IMR-90 (cell line): ENCODE measurements at regions not wholly inside any gene's neighbourhood (a gene's known extent, or its start where the extent isn't known, plus 50 kb on each side); places are given as distances from the start of the nearest gene placed in this dataset.

Source experiments
- ATAC-seq: fragments of 200-7000 bp; cut with Tn5 transposase; 2 replicates; pipeline ENCODE4 v1.9.1; 2020; ENCODE audit warnings: low read depth, mild to moderate bottlenecking, moderate library complexity
- BruUV-seq: library from RNA; stranded (reverse); fragments of 400-500 nt; replicated peaks from 2 replicates; lab custom pipeline; 2021; lab: Mats Ljungman, UMichigan
- CTCF ChIA-PET: fragments of 300-600 bp; formaldehyde crosslinking; extraction: SDS; loops from one replicate; lab custom pipeline; 2021; ENCODE audit warnings: antibody characterized with exemption; lab: Yijun Ruan, JAX
- POLR2A ChIA-PET: fragments of 300-600 bp; sonication (Branson Sonifier 250); formaldehyde crosslinking; loops from one replicate; lab custom pipeline; 2022; ENCODE audit warnings: antibody characterized with exemption; ENCODE audit not compliant: unreplicated experiment; lab: Charles Lee
- DNase-seq: peaks from one replicate; pipeline ENCODE4 v3.0.0; 2013
- H2AFZ ChIP-seq: replicated peaks from 2 replicates; pipeline ENCODE3; 2013; ENCODE audit warnings: low read length, mild to moderate bottlenecking; ENCODE audit not compliant: poor library complexity
- H2AK5ac ChIP-seq: 2 replicates; pipeline ENCODE4 v1.6.1; 2013; ENCODE audit warnings: low read depth, low read length, inconsistent platforms
- H2AK9ac ChIP-seq: replicated peaks from 2 replicates; pipeline ENCODE3; 2013; ENCODE audit warnings: mild to moderate bottlenecking, low read depth, low read length, moderate library complexity; ENCODE audit not compliant: poor library complexity
- H2BK120ac ChIP-seq: 2 replicates; pipeline ENCODE4 v1.6.1; 2013; ENCODE audit warnings: low read depth, low read length, inconsistent platforms
- H2BK15ac ChIP-seq: 3 replicates; pipeline ENCODE4 v1.6.1; 2013; ENCODE audit warnings: low read depth, low read length, inconsistent platforms
- H2BK20ac ChIP-seq: 2 replicates; pipeline ENCODE4 v1.6.1; 2013; ENCODE audit warnings: low read depth, mild to moderate bottlenecking, inconsistent platforms, low read length, moderate library complexity
- H2BK5ac ChIP-seq: 2 replicates; pipeline ENCODE4 v1.6.1; 2013; ENCODE audit warnings: mild to moderate bottlenecking, low read depth, low read length, inconsistent platforms; ENCODE audit not compliant: poor library complexity, severe bottlenecking
- H3K14ac ChIP-seq: replicated peaks from 2 replicates; pipeline ENCODE4 v1.6.1; 2013; ENCODE audit warnings: low read depth, low read length, inconsistent platforms
- H3K18ac ChIP-seq: 2 replicates; pipeline ENCODE4 v1.6.1; 2013; ENCODE audit warnings: low read depth, low read length, control low read depth
- H3K23ac ChIP-seq: 2 replicates; pipeline ENCODE4 v1.6.1; 2013; ENCODE audit warnings: low read depth, low read length, inconsistent platforms
- H3K27ac ChIP-seq: 2 replicates; pipeline ENCODE4 v1.5.1; 2013; ENCODE audit warnings: mild to moderate bottlenecking, control low read depth, low read length; ENCODE audit not compliant: insufficient read depth
- H3K27me3 ChIP-seq: 2 replicates; pipeline ENCODE4 v1.6.1; 2013; ENCODE audit warnings: low read length; ENCODE audit not compliant: control insufficient read depth, insufficient read depth
- H3K36me3 ChIP-seq: 2 replicates; pipeline ENCODE4 v1.6.1; 2013; ENCODE audit warnings: low read length, mixed read lengths; ENCODE audit not compliant: control insufficient read depth, insufficient read depth
- H3K4ac ChIP-seq: 2 replicates; pipeline ENCODE4 v1.6.1; 2013; ENCODE audit warnings: low read depth, low read length, inconsistent platforms
- H3K4me1 ChIP-seq: 2 replicates; pipeline ENCODE4 v1.6.1; 2013; ENCODE audit warnings: low read length, mixed read lengths; ENCODE audit not compliant: control insufficient read depth, insufficient read depth
- H3K4me2 ChIP-seq: 2 replicates; pipeline ENCODE4 v1.6.1; 2013; ENCODE audit warnings: low read depth, mild to moderate bottlenecking, control low read depth, low read length, moderate library complexity
- H3K4me3 ChIP-seq: 2 replicates; pipeline ENCODE4 v1.5.1; 2013; ENCODE audit warnings: low read depth, mild to moderate bottlenecking, control low read depth, low read length, moderate library complexity; ENCODE audit not compliant: insufficient read depth
- H3K56ac ChIP-seq: 2 replicates; pipeline ENCODE4 v1.6.1; 2013; ENCODE audit warnings: low read length, inconsistent platforms; ENCODE audit not compliant: insufficient read depth; ENCODE audit errors: extremely low read depth
- H3K79me1 ChIP-seq, 2 experiments: 2 replicates each; pipeline ENCODE4 v1.6.1; 2013; ENCODE audit warnings: low read length in 2 of 2, inconsistent platforms in 1 of 2, low read depth in 1 of 2
- H3K9ac ChIP-seq: 2 replicates; pipeline ENCODE4 v1.6.1; 2013; ENCODE audit warnings: low read depth, low read length, control low read depth
- H3K9me1 ChIP-seq: 2 replicates; pipeline ENCODE4 v1.6.1; 2013; ENCODE audit warnings: low read length, inconsistent platforms; ENCODE audit not compliant: insufficient read depth
- H3K9me3 ChIP-seq: 2 replicates; pipeline ENCODE4 v1.6.1; 2013; ENCODE audit warnings: low read length; ENCODE audit not compliant: control insufficient read depth, insufficient read depth
- H4K20me1 ChIP-seq: 2 replicates; pipeline ENCODE4 v1.6.1; 2013; ENCODE audit warnings: low read length, inconsistent platforms; ENCODE audit not compliant: insufficient read depth
- H4K5ac ChIP-seq: 2 replicates; pipeline ENCODE4 v1.6.1; 2013; ENCODE audit warnings: mild to moderate bottlenecking, low read depth, low read length, control low read depth
- H4K8ac ChIP-seq, 2 experiments: 2 replicates each; pipeline ENCODE4 v1.6.1; 2013; ENCODE audit warnings: low read depth in 2 of 2, low read length in 2 of 2, control low read depth in 1 of 2, inconsistent platforms in 1 of 2
- H4K91ac ChIP-seq: 2 replicates; pipeline ENCODE4 v1.6.1; 2013; ENCODE audit warnings: low read depth, low read length, inconsistent platforms; ENCODE audit not compliant: insufficient read depth
- BHLHE40 ChIP-seq: fragments of 150-350 bp; IDR thresholded peaks from 2 replicates; pipeline ENCODE4 v1.6.1; 2016; ENCODE audit warnings: mild to moderate bottlenecking, low read depth, low read length
- CHD1 ChIP-seq: IDR thresholded peaks from 2 replicates; pipeline ENCODE4 v1.6.1; 2012; ENCODE audit warnings: low read depth, low read length, improper control_type of control experiment
- CTCF ChIP-seq: conservative IDR thresholded peaks from 2 replicates; pipeline ENCODE4 v1.5.1; 2012; ENCODE audit warnings: mild to moderate bottlenecking, low read depth, low read length, improper control_type of control experiment
- ELK1 ChIP-seq: fragments of 150-350 bp; IDR thresholded peaks from 2 replicates; pipeline ENCODE4 v1.6.1; 2016; ENCODE audit warnings: low read depth, mild to moderate bottlenecking, low read length, moderate library complexity, borderline replicate concordance
- FOS ChIP-seq: fragments of 150-350 bp; IDR thresholded peaks from 2 replicates; pipeline ENCODE4 v1.6.1; 2016; ENCODE audit warnings: low read depth, low read length
- MAFK ChIP-seq: IDR thresholded peaks from 2 replicates; pipeline ENCODE4 v1.6.1; 2012; ENCODE audit warnings: low read depth, low read length, improper control_type of control experiment
- MAZ ChIP-seq: IDR thresholded peaks from 2 replicates; pipeline ENCODE4 v1.6.1; 2012; ENCODE audit warnings: low read depth, mild to moderate bottlenecking, low read length, improper control_type of control experiment, moderate library complexity, borderline replicate concordance
- MXI1 ChIP-seq: IDR thresholded peaks from 2 replicates; pipeline ENCODE4 v1.6.1; 2012; ENCODE audit warnings: low read depth, mild to moderate bottlenecking, low read length, moderate library complexity, borderline replicate concordance
- POLR2A ChIP-seq: IDR thresholded peaks from 2 replicates; pipeline ENCODE4 v1.6.1; 2012; ENCODE audit warnings: mild to moderate bottlenecking, low read depth, low read length
- RAD21 ChIP-seq: IDR thresholded peaks from 2 replicates; pipeline ENCODE4 v1.6.1; 2012; ENCODE audit warnings: low read length, improper control_type of control experiment
- RCOR1 ChIP-seq: IDR thresholded peaks from 2 replicates; pipeline ENCODE4 v1.6.1; 2012; ENCODE audit warnings: mild to moderate bottlenecking, low read length, improper control_type of control experiment; ENCODE audit not compliant: insufficient replicate concordance
- RFX5 ChIP-seq: IDR thresholded peaks from 2 replicates; pipeline ENCODE4 v1.8.0; 2012; ENCODE audit warnings: low read depth, mild to moderate bottlenecking, low read length, moderate library complexity
- SMC3 ChIP-seq: fragments of 150-350 bp; IDR thresholded peaks from 2 replicates; pipeline ENCODE4 v1.6.1; 2016; ENCODE audit warnings: low read depth, mild to moderate bottlenecking, antibody characterized with exemption, low read length, moderate library complexity
- WGBS, 2 experiments: methylation state at CpG; one replicate each; pipeline versions ENCODE4 v1.1.5 to v1.1.7; 2013; ENCODE audit warnings: missing lambda C conversion rate in 2 of 2; ENCODE audit not compliant: insufficient read length in 1 of 2; ENCODE audit errors: extremely low coverage in 2 of 2; 5-methylcytosine and 5-hydroxymethylcytosine counted together
- dilution Hi-C: fragments of 300-500 bp; cut with HindIII; formaldehyde crosslinking; loops from one replicate; pipeline ENCODE4 v1.14.3; 2018; ENCODE audit warnings: low sequenced_read_pairs; ENCODE audit not compliant: unreplicated experiment
- in situ Hi-C: fragments of 300-500 bp; cut with MboI; formaldehyde crosslinking; loops from 3 replicates; pipeline ENCODE4 v1.14.3; 2019; ENCODE audit warnings: low sequenced_read_pairs, inconsistent platforms, mixed read lengths
- intact Hi-C: fragments of 100-400 bp; cut with micrococcal nuclease; formaldehyde crosslinking; loops from 2 replicates; pipeline ENCODE4 v1.10.0; 2022

GRCh38 chr4:117357866-117358265, 272.5 kb upstream of the TRAM1L1 start:
- H3K9me3 ChIP-seq: no peaks in the 10 kb centered on the region
- no peak overlapping the region for H2AK5ac ChIP-seq
- peak overlapping the region; percentile 24; the same call in 1 of the 2 replicates for H3K4me2 ChIP-seq
- H3K14ac ChIP-seq: no peak overlapping the region
- no peaks in the 10 kb centered on the region for H4K20me1 ChIP-seq
- ChIA-PET POLR2A (no interaction called here), CTCF (interaction anchor here (0.6 kb wide), 1 partner anchor 965 kb away, joined by 4 read pairs; no protein-coding TSS in a partner anchor)
- no peak overlapping the region for H3K4me3 ChIP-seq
- in situ Hi-C loops (loop anchor here (25.0 kb wide), 1 partner anchor 904 kb away; no protein-coding TSS in a partner anchor), dilution Hi-C loops (no loop called here), intact Hi-C loops (no loop called here)
- peak; percentile 62 for ATAC-seq
- no peak overlapping the region for H3K4ac ChIP-seq
- no peak overlapping the region for H2BK5ac ChIP-seq
- H2BK20ac ChIP-seq: no peak overlapping the region
- no peak overlapping the region for H3K27ac ChIP-seq
- H2AFZ ChIP-seq: no peak overlapping the region
- H3K4me1 ChIP-seq: 0 out of 2 replicates have a peak, but pooled peaks cover 1% of the 10 kb centered on the region
- H4K5ac ChIP-seq: no peak overlapping the region
- 0% methylated on average over 1 of the region's 4 CpGs; no CpG with 5 or more reads in 1 of the 2 experiments for WGBS, 2 experiments
- no peak overlapping the region for H2BK15ac ChIP-seq
- no peak overlapping the region for H2BK120ac ChIP-seq
- no TSS peak for BruUV-seq
- H3K27me3 ChIP-seq: no peaks in the 10 kb centered on the region
- H4K91ac ChIP-seq: no peak overlapping the region
- no peak overlapping the region for H3K9ac ChIP-seq
- no peaks in the 10 kb centered on the region for H3K79me1 ChIP-seq
- H4K8ac ChIP-seq: no peak overlapping the region
- no peak for TF ChIP-seq ELK1
- TF ChIP-seq CHD1: no peak
- no peak for TF ChIP-seq RFX5
- TF ChIP-seq MAFK: no peak
- TF ChIP-seq FOS: no peak
- no peak for TF ChIP-seq CTCF
- TF ChIP-seq MXI1: no peak
- no peak for TF ChIP-seq MAZ
- no peak for TF ChIP-seq SMC3
- TF ChIP-seq RAD21: no peak
- TF ChIP-seq BHLHE40: no peak
- no peak for TF ChIP-seq RCOR1
- TF ChIP-seq POLR2A: no peak
- no peaks in the 10 kb centered on the region for H3K36me3 ChIP-seq
- no peak overlapping the region for H3K23ac ChIP-seq
- H3K18ac ChIP-seq: no peak overlapping the region
- H3K9me1 ChIP-seq: no peaks in the 10 kb centered on the region
- H2AK9ac ChIP-seq: no peak overlapping the region
- no peak for DNase-seq
- no peak overlapping the region for H3K56ac ChIP-seq
